HCT116 (cell line): ENCODE measurements at regions not wholly inside any gene's neighbourhood (a gene's known extent, or its start where the extent isn't known, plus 50 kb on each side); places are given as distances from the start of the nearest gene placed in this dataset.
"Not testable (repeated sequence)": the region's sequence is repeated elsewhere in the genome, so short reads cannot be mapped to it uniquely, and the experiment has no call there.

Experiments
- ATAC-seq: fragments of 200-7000 bp; cut with Tn5 transposase; 2 replicates; pipeline ENCODE4 v1.9.1; 2020; ENCODE audit warnings: mild to moderate bottlenecking, moderate library complexity
- BruUV-seq: library from RNA; stranded (reverse); fragments of 400-500 nt; replicated peaks from 2 replicates; lab custom pipeline; 2021; lab: Mats Ljungman, UMichigan
- CTCF ChIA-PET: fragments of 300-600 bp; sonication (Branson Sonifier 250); formaldehyde crosslinking; loops from one replicate; lab custom pipeline; 2021; ENCODE audit warnings: antibody characterized with exemption; lab: Charles Lee
- POLR2A ChIA-PET: fragments of 300-600, 350-600 bp; sonication (Branson Sonifier 250); formaldehyde crosslinking; loops from one replicate; lab custom pipeline; 2021; ENCODE audit warnings: antibody characterized with exemption; lab: Charles Lee
- RAD21 ChIA-PET, 2 experiments: fragments of 300-600 bp; sonication (Branson Sonifier 250); formaldehyde crosslinking; loops; one replicate each; lab custom pipeline; 2023; ENCODE audit warnings: low total read pairs in 2 of 2; ENCODE audit not compliant: uncharacterized antibody in 2 of 2, unreplicated experiment in 2 of 2, low non-redundant PET in 1 of 2; lab: Charles Lee
- DNase-seq: peaks from one replicate; pipeline ENCODE4 v3.0.0-alpha.2; 2010; ENCODE audit warnings: low read depth, low spot score
- H2AFZ ChIP-seq: fragments of 200-600 bp; shearing (Covaris generic), sonication (generic); 2 replicates; pipeline ENCODE4 v1.6.1; 2017; ENCODE audit warnings: low read depth, mixed run types, mixed read lengths, antibody characterized with exemption, low read length; ENCODE audit not compliant: poor library complexity, severe bottlenecking
- H3K27ac ChIP-seq: 2 replicates; pipeline ENCODE4 v1.5.1; 2012; ENCODE audit warnings: low read depth, low read length
- H3K27me3 ChIP-seq: fragments of 200-600 bp; sonication (generic); 2 replicates; pipeline ENCODE4 v1.6.1; 2016; ENCODE audit warnings: mixed run types, low read length, mixed read lengths; ENCODE audit not compliant: insufficient read depth
- H3K36me3 ChIP-seq, 2 experiments: fragments of 200-500 bp in 1 of 2; fragments of 200-600 bp in 1 of 2; sonication (Bioruptor generic) in 1 of 2; sonication (generic) in 1 of 2; 2 replicates each; pipeline versions ENCODE4 v1.5.1 to v1.6.1; 2014 to 2016; ENCODE audit warnings: low read length in 2 of 2, inconsistent platforms in 1 of 2, mixed read lengths in 1 of 2, mixed run types in 1 of 2; ENCODE audit not compliant: insufficient read depth in 2 of 2, control insufficient read depth in 1 of 2
- H3K4me1 ChIP-seq, 2 experiments: fragments of 200-600 bp in 1 of 2; sonication (generic) in 1 of 2; 2 replicates each; pipeline versions ENCODE4 v1.5.1 to v1.6.1; 2012 to 2017; ENCODE audit warnings: low read length in 2 of 2, inconsistent platforms in 1 of 2, mild to moderate bottlenecking in 1 of 2, mixed read lengths in 1 of 2, mixed run types in 1 of 2, moderate library complexity in 1 of 2; ENCODE audit not compliant: insufficient read depth in 2 of 2, control insufficient read depth in 1 of 2
- H3K4me2 ChIP-seq: fragments of 200-600 bp; sonication (generic); 2 replicates; pipeline ENCODE4 v1.6.1; 2017; ENCODE audit warnings: mixed run types, low read length, mixed read lengths
- H3K4me3 ChIP-seq, 2 experiments: fragments of 200-600 bp in 1 of 2; sonication (generic) in 1 of 2; replicated peaks in 1 of 2; 2 replicates each; pipeline ENCODE4 v1.5.1; 2011 to 2016; ENCODE audit warnings: low read length in 2 of 2, control low read depth in 1 of 2, low read depth in 1 of 2, mild to moderate bottlenecking in 1 of 2, mixed read lengths in 1 of 2, mixed run types in 1 of 2
- H3K79me2 ChIP-seq: fragments of 200-600 bp; sonication (generic); 2 replicates; pipeline ENCODE4 v1.6.1; 2017; ENCODE audit warnings: mild to moderate bottlenecking, mixed run types, low read length, moderate library complexity, mixed read lengths; ENCODE audit not compliant: insufficient read depth
- H3K9ac ChIP-seq: fragments of 200-600 bp; sonication (generic); 2 replicates; pipeline ENCODE4 v1.6.1; 2016; ENCODE audit warnings: low read length, mixed read lengths
- H3K9me2 ChIP-seq: fragments of 200-600 bp; sonication (generic), shearing (Covaris generic); 2 replicates; pipeline ENCODE4 v1.6.1; 2017; ENCODE audit warnings: mixed run types, mild to moderate bottlenecking, moderate library complexity; ENCODE audit not compliant: insufficient read depth
- H3K9me3 ChIP-seq, 2 experiments: fragments of 200-500 bp in 1 of 2; fragments of 200-600 bp in 1 of 2; sonication (Bioruptor generic) in 1 of 2; sonication (generic) in 1 of 2; 2 replicates each; pipeline ENCODE4 v1.6.1; 2014 to 2017; ENCODE audit warnings: low read length in 2 of 2, mixed read lengths in 2 of 2, inconsistent platforms in 1 of 2, low read depth in 1 of 2, mild to moderate bottlenecking in 1 of 2, mixed run types in 1 of 2, moderate library complexity in 1 of 2; ENCODE audit not compliant: control insufficient read depth in 1 of 2, insufficient read depth in 1 of 2
- H4K20me1 ChIP-seq: fragments of 200-600 bp; sonication (generic), shearing (Covaris generic); 2 replicates; pipeline ENCODE4 v1.6.1; 2017; ENCODE audit warnings: mixed run types, mild to moderate bottlenecking, moderate library complexity; ENCODE audit not compliant: insufficient read depth
- FOSL1 ChIP-seq: IDR thresholded peaks from 2 replicates; pipeline ENCODE4 v1.6.1; 2012; ENCODE audit warnings: low read depth
- POLR2A ChIP-seq: IDR thresholded peaks from 2 replicates; pipeline ENCODE4 v1.7.0; 2011; ENCODE audit warnings: borderline replicate concordance; ENCODE audit not compliant: insufficient read depth, insufficient read length; ENCODE audit errors: extremely low read depth
- POLR2AphosphoS5 ChIP-seq: IDR thresholded peaks from 2 replicates; pipeline ENCODE4 v1.6.1; 2011; ENCODE audit warnings: mild to moderate bottlenecking, low read depth, low read length, moderate library complexity
- RAD21 ChIP-seq: IDR thresholded peaks from 2 replicates; pipeline ENCODE4 v1.6.1; 2012; ENCODE audit warnings: low read depth, mild to moderate bottlenecking
- SIN3A ChIP-seq: IDR thresholded peaks from 2 replicates; pipeline ENCODE4 v1.6.1; 2012; ENCODE audit warnings: low read depth
- SP1 ChIP-seq: IDR thresholded peaks from 2 replicates; pipeline ENCODE4 v1.6.1; 2012; ENCODE audit warnings: low read depth
- SRF ChIP-seq: IDR thresholded peaks from 2 replicates; pipeline ENCODE4 v1.6.1; 2012; ENCODE audit warnings: low read depth
- TCF7L2 ChIP-seq: IDR thresholded peaks from 2 replicates; pipeline ENCODE4 v1.7.0; 2011; ENCODE audit warnings: borderline replicate concordance, inconsistent platforms; ENCODE audit not compliant: insufficient read depth, insufficient read length; ENCODE audit errors: extremely low read depth
- YY1 ChIP-seq: IDR thresholded peaks from 2 replicates; pipeline ENCODE4 v1.6.1; 2011; ENCODE audit warnings: low read length, low read depth, moderate library complexity, mild to moderate bottlenecking; ENCODE audit not compliant: insufficient replicate concordance; ENCODE audit errors: extremely low read depth
- ZFX ChIP-seq: fragments of 450-650 bp; IDR thresholded peaks from 2 replicates; pipeline ENCODE4 v1.6.1; 2017
- ZNF274 ChIP-seq: fragments of 200-500 bp; sonication (Bioruptor generic); IDR thresholded peaks from 2 replicates; pipeline ENCODE4 v1.6.1; 2014; ENCODE audit warnings: mild to moderate bottlenecking, low read depth, low read length, inconsistent platforms
- intact Hi-C: fragments of 100-400 bp; cut with micrococcal nuclease; formaldehyde crosslinking; loops from 2 replicates; pipeline ENCODE4 v1.10.0; 2022
- TF ChIP-seq, protein P1 (sequence below): IDR thresholded peaks from 2 replicates; pipeline ENCODE4 v1.6.1; 2012
- TF ChIP-seq, protein P2 (sequence below): IDR thresholded peaks from 2 replicates; pipeline ENCODE4 v1.6.1; 2012; ENCODE audit warnings: low read depth
- TF ChIP-seq, protein P3 (sequence below), 3 experiments: fragments of 200-600 bp in 1 of 3; sonication (generic) in 1 of 3; IDR thresholded peaks in 2 of 3; conservative IDR thresholded peaks in 1 of 3; 2 replicates each; pipeline ENCODE4 v1.5.1; 2012 to 2017; ENCODE audit warnings: low read depth in 2 of 3, low read length in 2 of 3, antibody characterized with exemption in 1 of 3, borderline replicate concordance in 1 of 3, control low read depth in 1 of 3, mild to moderate bottlenecking in 1 of 3, mixed read lengths in 1 of 3, mixed run types in 1 of 3, moderate library complexity in 1 of 3; ENCODE audit not compliant: insufficient read depth in 1 of 3
- TF ChIP-seq, protein P4 (sequence below): IDR thresholded peaks from 2 replicates; pipeline ENCODE4 v1.6.1; 2012

DNA sequence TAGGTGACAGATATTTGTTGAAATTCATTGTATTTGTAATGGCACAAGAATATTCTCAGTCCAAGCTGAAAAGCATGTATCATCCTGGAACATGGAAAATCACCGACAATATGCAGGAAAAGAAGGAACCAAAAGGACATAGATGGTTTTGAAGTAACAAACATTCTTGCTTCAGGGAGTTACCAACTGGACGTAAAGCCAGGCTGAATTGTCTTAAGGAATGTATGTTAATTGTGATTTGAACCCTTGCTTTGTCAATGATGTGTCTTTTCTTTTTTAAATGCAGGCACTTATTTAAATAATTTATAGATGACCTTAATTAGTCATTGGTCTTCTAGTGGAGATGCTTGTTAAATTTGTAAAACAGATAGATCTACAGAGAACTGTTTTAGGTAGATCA, 489.4 kb upstream of the ZP4 start:
- TF ChIP-seq FOSL1 (no peak), SP1 (no peak), POLR2A (no peak), YY1 (no peak), SIN3A (no peak), ZFX (no peak), TCF7L2 (no peak), ZNF274 (no peak), POLR2AphosphoS5 (no peak), SRF (no peak), RAD21 (no peak)
- TF ChIP-seq, protein P1, sequence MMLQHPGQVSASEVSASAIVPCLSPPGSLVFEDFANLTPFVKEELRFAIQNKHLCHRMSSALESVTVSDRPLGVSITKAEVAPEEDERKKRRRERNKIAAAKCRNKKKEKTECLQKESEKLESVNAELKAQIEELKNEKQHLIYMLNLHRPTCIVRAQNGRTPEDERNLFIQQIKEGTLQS, result no peak
- TF ChIP-seq, protein P2, sequence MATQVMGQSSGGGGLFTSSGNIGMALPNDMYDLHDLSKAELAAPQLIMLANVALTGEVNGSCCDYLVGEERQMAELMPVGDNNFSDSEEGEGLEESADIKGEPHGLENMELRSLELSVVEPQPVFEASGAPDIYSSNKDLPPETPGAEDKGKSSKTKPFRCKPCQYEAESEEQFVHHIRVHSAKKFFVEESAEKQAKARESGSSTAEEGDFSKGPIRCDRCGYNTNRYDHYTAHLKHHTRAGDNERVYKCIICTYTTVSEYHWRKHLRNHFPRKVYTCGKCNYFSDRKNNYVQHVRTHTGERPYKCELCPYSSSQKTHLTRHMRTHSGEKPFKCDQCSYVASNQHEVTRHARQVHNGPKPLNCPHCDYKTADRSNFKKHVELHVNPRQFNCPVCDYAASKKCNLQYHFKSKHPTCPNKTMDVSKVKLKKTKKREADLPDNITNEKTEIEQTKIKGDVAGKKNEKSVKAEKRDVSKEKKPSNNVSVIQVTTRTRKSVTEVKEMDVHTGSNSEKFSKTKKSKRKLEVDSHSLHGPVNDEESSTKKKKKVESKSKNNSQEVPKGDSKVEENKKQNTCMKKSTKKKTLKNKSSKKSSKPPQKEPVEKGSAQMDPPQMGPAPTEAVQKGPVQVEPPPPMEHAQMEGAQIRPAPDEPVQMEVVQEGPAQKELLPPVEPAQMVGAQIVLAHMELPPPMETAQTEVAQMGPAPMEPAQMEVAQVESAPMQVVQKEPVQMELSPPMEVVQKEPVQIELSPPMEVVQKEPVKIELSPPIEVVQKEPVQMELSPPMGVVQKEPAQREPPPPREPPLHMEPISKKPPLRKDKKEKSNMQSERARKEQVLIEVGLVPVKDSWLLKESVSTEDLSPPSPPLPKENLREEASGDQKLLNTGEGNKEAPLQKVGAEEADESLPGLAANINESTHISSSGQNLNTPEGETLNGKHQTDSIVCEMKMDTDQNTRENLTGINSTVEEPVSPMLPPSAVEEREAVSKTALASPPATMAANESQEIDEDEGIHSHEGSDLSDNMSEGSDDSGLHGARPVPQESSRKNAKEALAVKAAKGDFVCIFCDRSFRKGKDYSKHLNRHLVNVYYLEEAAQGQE, result no peak
- TF ChIP-seq, protein P3, sequence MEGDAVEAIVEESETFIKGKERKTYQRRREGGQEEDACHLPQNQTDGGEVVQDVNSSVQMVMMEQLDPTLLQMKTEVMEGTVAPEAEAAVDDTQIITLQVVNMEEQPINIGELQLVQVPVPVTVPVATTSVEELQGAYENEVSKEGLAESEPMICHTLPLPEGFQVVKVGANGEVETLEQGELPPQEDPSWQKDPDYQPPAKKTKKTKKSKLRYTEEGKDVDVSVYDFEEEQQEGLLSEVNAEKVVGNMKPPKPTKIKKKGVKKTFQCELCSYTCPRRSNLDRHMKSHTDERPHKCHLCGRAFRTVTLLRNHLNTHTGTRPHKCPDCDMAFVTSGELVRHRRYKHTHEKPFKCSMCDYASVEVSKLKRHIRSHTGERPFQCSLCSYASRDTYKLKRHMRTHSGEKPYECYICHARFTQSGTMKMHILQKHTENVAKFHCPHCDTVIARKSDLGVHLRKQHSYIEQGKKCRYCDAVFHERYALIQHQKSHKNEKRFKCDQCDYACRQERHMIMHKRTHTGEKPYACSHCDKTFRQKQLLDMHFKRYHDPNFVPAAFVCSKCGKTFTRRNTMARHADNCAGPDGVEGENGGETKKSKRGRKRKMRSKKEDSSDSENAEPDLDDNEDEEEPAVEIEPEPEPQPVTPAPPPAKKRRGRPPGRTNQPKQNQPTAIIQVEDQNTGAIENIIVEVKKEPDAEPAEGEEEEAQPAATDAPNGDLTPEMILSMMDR (IDR thresholded peaks at IDR 0.05 in 2 of 3, conservative IDR thresholded peaks at IDR 0.05 in 1 of 3; ENCODE audit: borderline replicate concordance in 1 of 3, insufficient read depth in 1 of 3, low read depth in 2 of 3, low read length in 2 of 3), result no peak
- TF ChIP-seq, protein P4, sequence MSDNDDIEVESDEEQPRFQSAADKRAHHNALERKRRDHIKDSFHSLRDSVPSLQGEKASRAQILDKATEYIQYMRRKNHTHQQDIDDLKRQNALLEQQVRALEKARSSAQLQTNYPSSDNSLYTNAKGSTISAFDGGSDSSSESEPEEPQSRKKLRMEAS, result no peak
- intact Hi-C loops, result no loop called here
- CTCF ChIA-PET, result no interaction called here
- Histone ChIP-seq H4K20me1 (no peaks in the 10 kb centered on the region), H3K9ac (no peak overlapping the region), H3K79me2 (no peaks in the 10 kb centered on the region), H2AFZ (no peak overlapping the region), H3K4me1 (no peaks in the 10 kb centered on the region), H3K9me2 (no peaks in the 10 kb centered on the region), H3K4me2 (no peak overlapping the region), H3K36me3 (no peaks in the 10 kb centered on the region), H3K4me3 (no peak overlapping the region), H3K27me3 (no peaks in the 10 kb centered on the region), H3K9me3 (peaks cover 4 to 18% of the 10 kb centered on the region in 2 experiments; a peak in 2 of 4 replicates), H3K27ac (no peak overlapping the region)
- ATAC-seq (no peak), DNase-seq (no peak)
- POLR2A ChIA-PET, result no interaction called here
- RAD21 ChIA-PET, result no interaction called here
- BruUV-seq, result no TSS peak

DNA sequence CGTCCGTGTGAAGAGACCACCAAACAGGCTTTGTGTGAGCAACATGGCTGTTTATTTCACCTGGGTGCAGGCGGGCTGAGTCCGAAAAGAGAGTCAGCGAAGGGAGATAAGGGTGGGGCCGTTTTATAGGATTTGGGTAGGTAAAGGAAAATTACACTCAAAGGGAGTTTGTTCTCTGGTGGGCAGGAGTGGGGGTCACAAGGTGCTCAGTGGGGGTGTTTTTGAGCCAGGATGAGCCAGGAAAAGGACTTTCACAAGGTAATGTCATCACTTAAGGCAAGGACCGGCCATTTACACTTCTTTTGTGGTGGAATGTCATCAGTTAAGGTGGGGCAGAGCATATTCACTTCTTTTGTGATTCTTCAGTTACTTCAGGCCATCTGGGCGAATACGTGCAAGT, 488.7 kb upstream of the ZP4 start:
- peaks cover 4 to 14% of the 10 kb centered on the region in 2 experiments; a peak in 2 of 4 replicates for H3K9me3 ChIP-seq

More for the DNA sequence above, 488.7 kb upstream of the ZP4 start:
- H3K79me2 ChIP-seq, H3K36me3 ChIP-seq, H2AFZ ChIP-seq, RAD21 ChIA-PET, H3K4me3 ChIP-seq, H3K4me2 ChIP-seq, CTCF ChIA-PET, H3K27me3 ChIP-seq, H4K20me1 ChIP-seq, H3K9ac ChIP-seq, POLR2A ChIA-PET, H3K27ac ChIP-seq, intact Hi-C loops, BruUV-seq, H3K9me2 ChIP-seq, ATAC-seq, DNase-seq, H3K4me1 ChIP-seq: not testable (repeated sequence)
